ENCODE measurements at regions not wholly inside any gene's neighbourhood (a gene's known extent, or its start where the extent isn't known, plus 50 kb on each side); places are given as distances from the start of the nearest gene placed in this dataset.

DNA sequence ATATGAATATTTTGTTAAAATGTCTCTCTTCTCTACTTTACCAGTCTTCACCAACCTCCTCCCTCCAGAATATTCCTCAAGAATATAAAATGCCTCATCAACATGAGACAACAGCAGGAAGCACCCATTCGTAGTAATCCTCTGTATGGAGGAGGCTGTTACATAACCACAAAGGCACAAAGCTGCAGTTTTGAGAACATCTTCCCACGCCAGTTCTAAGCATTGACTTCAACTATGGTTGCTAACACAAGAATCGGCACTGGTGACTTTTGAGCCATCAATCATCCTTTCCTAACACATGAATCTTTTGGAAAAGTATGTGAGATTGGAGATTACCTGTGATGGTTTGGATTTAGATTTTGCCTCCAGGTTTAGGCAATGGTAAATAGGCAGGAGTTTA, 54.9 kb upstream of the CYP1B1 start:
- no peaks in the 10 kb centered on the region for H3K36me3 Mint-ChIP-seq (ENCODE audit: insufficient read depth, unreplicated experiment)
- no TSS peak for BruUV-seq (replicated peaks)
- no peak for DNase-seq
- ChIA-PET POLR2A (no interaction called here), CTCF (no interaction called here)
- Histone ChIP-seq H3K4me1 (no peaks in the 10 kb centered on the region), H3K4me3 (ENCODE audit: low read depth, low read length) (no peak overlapping the region), H3K9me3 (peaks cover 22% of the 10 kb centered on the region), H3K27me3 (replicated peaks; ENCODE audit: control insufficient read depth, insufficient read depth, low read length) (no peaks in the 10 kb centered on the region), H3K36me3 (ENCODE audit: control insufficient read depth, insufficient read depth, low read length) (no peaks in the 10 kb centered on the region)
- H3K9me3 Mint-ChIP-seq (ENCODE audit: unreplicated experiment) = peaks cover 16% of the 10 kb centered on the region
- H3K27me3 Mint-ChIP-seq (ENCODE audit: insufficient read depth, unreplicated experiment) = no peaks in the 10 kb centered on the region
- intact Hi-C loops (cut with micrococcal nuclease; ENCODE audit: unreplicated experiment) = no loop called here
- TF ChIP-seq, protein P1, sequence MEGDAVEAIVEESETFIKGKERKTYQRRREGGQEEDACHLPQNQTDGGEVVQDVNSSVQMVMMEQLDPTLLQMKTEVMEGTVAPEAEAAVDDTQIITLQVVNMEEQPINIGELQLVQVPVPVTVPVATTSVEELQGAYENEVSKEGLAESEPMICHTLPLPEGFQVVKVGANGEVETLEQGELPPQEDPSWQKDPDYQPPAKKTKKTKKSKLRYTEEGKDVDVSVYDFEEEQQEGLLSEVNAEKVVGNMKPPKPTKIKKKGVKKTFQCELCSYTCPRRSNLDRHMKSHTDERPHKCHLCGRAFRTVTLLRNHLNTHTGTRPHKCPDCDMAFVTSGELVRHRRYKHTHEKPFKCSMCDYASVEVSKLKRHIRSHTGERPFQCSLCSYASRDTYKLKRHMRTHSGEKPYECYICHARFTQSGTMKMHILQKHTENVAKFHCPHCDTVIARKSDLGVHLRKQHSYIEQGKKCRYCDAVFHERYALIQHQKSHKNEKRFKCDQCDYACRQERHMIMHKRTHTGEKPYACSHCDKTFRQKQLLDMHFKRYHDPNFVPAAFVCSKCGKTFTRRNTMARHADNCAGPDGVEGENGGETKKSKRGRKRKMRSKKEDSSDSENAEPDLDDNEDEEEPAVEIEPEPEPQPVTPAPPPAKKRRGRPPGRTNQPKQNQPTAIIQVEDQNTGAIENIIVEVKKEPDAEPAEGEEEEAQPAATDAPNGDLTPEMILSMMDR (IDR thresholded peaks at IDR 0.05; ENCODE audit: insufficient read depth in 1 of 2, low read depth in 1 of 2, low read length in 1 of 2, severe bottlenecking in 1 of 2, unreplicated experiment in 1 of 2) = no peak
- no peaks in the 10 kb centered on the region for H3K4me1 Mint-ChIP-seq (ENCODE audit: low read depth, unreplicated experiment)
- no peak overlapping the region for H3K4me3 Mint-ChIP-seq (ENCODE audit: unreplicated experiment)
- H3K27ac Mint-ChIP-seq (ENCODE audit: unreplicated experiment) = no peak overlapping the region

DNA sequence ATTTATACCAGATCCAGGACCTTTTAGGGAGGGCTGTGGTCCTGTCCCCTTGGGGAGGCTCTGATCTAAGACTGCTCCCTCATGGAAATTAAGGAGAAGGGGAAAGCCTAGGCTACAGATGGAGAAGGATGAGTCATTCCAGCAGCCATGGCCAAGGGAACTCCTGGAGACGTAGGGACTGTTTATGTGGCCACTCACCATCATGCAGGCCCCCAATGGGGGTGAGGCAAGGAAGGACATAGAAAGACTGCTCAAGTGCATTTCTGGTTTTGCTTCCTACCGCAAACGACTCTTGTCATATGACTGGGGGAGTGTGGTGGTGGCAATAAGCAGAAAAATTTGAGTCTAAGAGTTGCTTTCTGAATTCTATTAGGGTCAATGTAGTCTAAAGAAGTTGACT, 54.0 kb upstream of the CYP1B1 start:
- no peaks in the 10 kb centered on the region for H3K27me3 Mint-ChIP-seq (ENCODE audit: insufficient read depth, unreplicated experiment)
- peaks cover 16% of the 10 kb centered on the region for H3K9me3 Mint-ChIP-seq (ENCODE audit: unreplicated experiment)
- BruUV-seq (replicated peaks) = no TSS peak
- intact Hi-C loops (cut with micrococcal nuclease; ENCODE audit: unreplicated experiment) = no loop called here
- H3K4me1 Mint-ChIP-seq (ENCODE audit: low read depth, unreplicated experiment) = no peaks in the 10 kb centered on the region
- DNase-seq = no peak
- Histone ChIP-seq H3K4me3 (ENCODE audit: low read depth, low read length) (no peak overlapping the region), H3K36me3 (ENCODE audit: control insufficient read depth, insufficient read depth, low read length) (no peaks in the 10 kb centered on the region), H3K4me1 (no peaks in the 10 kb centered on the region), H3K27me3 (replicated peaks; ENCODE audit: control insufficient read depth, insufficient read depth, low read length) (no peaks in the 10 kb centered on the region), H3K9me3 (peaks cover 24% of the 10 kb centered on the region)
- CTCF ChIA-PET = no interaction called here
- POLR2A ChIA-PET = no interaction called here
- no peak overlapping the region for H3K27ac Mint-ChIP-seq (ENCODE audit: unreplicated experiment)
- TF ChIP-seq, protein P1 (IDR thresholded peaks at IDR 0.05; ENCODE audit: insufficient read depth in 1 of 2, low read depth in 1 of 2, low read length in 1 of 2, severe bottlenecking in 1 of 2, unreplicated experiment in 1 of 2) = no peak
- H3K4me3 Mint-ChIP-seq (ENCODE audit: unreplicated experiment) = no peak overlapping the region
- no peaks in the 10 kb centered on the region for H3K36me3 Mint-ChIP-seq (ENCODE audit: insufficient read depth, unreplicated experiment)

DNA sequence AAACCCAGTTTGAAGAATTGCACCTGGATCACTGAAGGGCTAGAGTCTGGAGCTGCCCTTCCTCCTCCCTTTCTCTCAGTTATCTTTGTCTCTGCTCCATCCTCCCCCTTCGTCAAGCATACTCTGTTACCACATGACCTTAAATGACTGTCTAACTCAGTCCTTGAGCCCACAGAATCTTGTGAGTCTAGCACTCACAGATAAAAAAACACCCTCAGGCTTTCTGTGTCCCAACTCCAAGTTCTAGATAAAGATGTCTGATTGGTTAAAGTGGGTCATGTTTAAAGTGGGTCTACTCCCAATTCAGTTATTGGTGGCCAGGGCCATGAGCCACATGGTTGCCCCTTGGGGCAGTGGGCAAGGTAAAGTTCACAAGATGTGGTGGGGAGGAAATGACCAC, 53.5 kb upstream of the CYP1B1 start:
- Mint-ChIP-seq H3K36me3 (ENCODE audit: insufficient read depth, unreplicated experiment) (no peaks in the 10 kb centered on the region), H3K27me3 (ENCODE audit: insufficient read depth, unreplicated experiment) (no peaks in the 10 kb centered on the region), H3K9me3 (ENCODE audit: unreplicated experiment) (peaks cover 16% of the 10 kb centered on the region), H3K4me3 (ENCODE audit: unreplicated experiment) (no peak overlapping the region), H3K27ac (ENCODE audit: unreplicated experiment) (no peak overlapping the region), H3K4me1 (ENCODE audit: low read depth, unreplicated experiment) (no peaks in the 10 kb centered on the region)
- no peaks in the 10 kb centered on the region for H3K4me1 ChIP-seq
- TF ChIP-seq, protein P1 (IDR thresholded peaks at IDR 0.05; ENCODE audit: insufficient read depth in 1 of 2, low read depth in 1 of 2, low read length in 1 of 2, severe bottlenecking in 1 of 2, unreplicated experiment in 1 of 2) = no peak
- CTCF ChIA-PET = no interaction called here
- POLR2A ChIA-PET = no interaction called here
- BruUV-seq (replicated peaks) = no TSS peak
- intact Hi-C loops (cut with micrococcal nuclease; ENCODE audit: unreplicated experiment) = no loop called here
- no peaks in the 10 kb centered on the region for H3K27me3 ChIP-seq (replicated peaks; ENCODE audit: control insufficient read depth, insufficient read depth, low read length)
- H3K36me3 ChIP-seq (ENCODE audit: control insufficient read depth, insufficient read depth, low read length) = no peaks in the 10 kb centered on the region
- H3K4me3 ChIP-seq (ENCODE audit: low read depth, low read length) = no peak overlapping the region
- H3K9me3 ChIP-seq = peaks cover 24% of the 10 kb centered on the region
- DNase-seq = no peak
